ENCODE measurements at regions not wholly inside any gene's neighbourhood (a gene's known extent, or its start where the extent isn't known, plus 50 kb on each side); places are given as distances from the start of the nearest gene placed in this dataset.

GRCh38 chr1:213714645-213715044, 273.1 kb upstream of the PROX1 start:
- no peak for TF ChIP-seq POLR2A (IDR thresholded peaks at IDR 0.05)
- TF ChIP-seq POLR2AphosphoS5 (IDR thresholded peaks at IDR 0.05), result no peak
- no peak for TF ChIP-seq EP300 (IDR thresholded peaks at IDR 0.05)
- no peak for TF ChIP-seq CTCF (IDR thresholded peaks at IDR 0.05)
- H3K9me3 ChIP-seq, result no peaks in the 10 kb centered on the region
- no peak for DNase-seq (ENCODE audit: low spot score in 2 of 2)
- no peak overlapping the region for H3K4me3 ChIP-seq
- H3K27me3 ChIP-seq, result no peaks in the 10 kb centered on the region
- no peak overlapping the region for H3K27ac ChIP-seq
- H3K36me3 ChIP-seq, result no peaks in the 10 kb centered on the region
- no peaks in the 10 kb centered on the region for H3K4me1 ChIP-seq
- WGBS, result 45% methylated on average over 4 of the region's 4 CpGs

- H3K27me3 ChIP-seq, result no peaks in the 10 kb centered on the region
- H3K4me3 ChIP-seq, result no peak overlapping the region
- H3K9me3 ChIP-seq, result no peaks in the 10 kb centered on the region
- DNase-seq (ENCODE audit: low spot score in 2 of 2), result no peak
- H3K36me3 ChIP-seq, result no peaks in the 10 kb centered on the region
- 73% methylated on average over 1 of the region's 1 CpG for WGBS
- no peaks in the 10 kb centered on the region for H3K4me1 ChIP-seq
- H3K27ac ChIP-seq, result no peak overlapping the region
- TF ChIP-seq POLR2A (IDR thresholded peaks at IDR 0.05), result no peak
- no peak for TF ChIP-seq CTCF (IDR thresholded peaks at IDR 0.05)
- TF ChIP-seq EP300 (IDR thresholded peaks at IDR 0.05), result no peak
- no peak for TF ChIP-seq POLR2AphosphoS5 (IDR thresholded peaks at IDR 0.05)
These were observed 272.6 kb upstream of the PROX1 start for GRCh38 chr1:213715182-213715581.

DNA sequence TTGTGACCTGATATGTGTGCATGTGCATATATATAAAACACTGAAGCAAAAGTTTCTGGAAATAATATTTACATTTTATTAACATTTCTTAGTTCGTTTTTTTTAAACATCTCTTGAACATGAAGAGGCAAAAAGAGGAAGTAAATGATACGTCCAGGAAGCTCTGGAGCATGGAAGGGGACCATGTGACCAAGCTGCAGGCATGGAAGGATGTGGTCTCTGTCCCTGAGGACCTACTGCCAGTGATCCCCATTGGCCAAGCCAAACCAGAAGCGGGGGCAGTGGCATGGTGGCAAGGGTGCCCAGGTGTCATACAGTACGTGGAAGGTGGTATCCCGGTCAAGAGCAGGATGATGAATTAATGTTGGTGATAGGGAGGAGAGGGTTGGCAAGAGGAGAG, 268.3 kb upstream of the PROX1 start:
- TF ChIP-seq POLR2AphosphoS5 (IDR thresholded peaks at IDR 0.05), result no peak
- no peaks in the 10 kb centered on the region for H3K36me3 ChIP-seq
- no peaks in the 10 kb centered on the region for H3K9me3 ChIP-seq
- H3K4me3 ChIP-seq, result no peak overlapping the region
- DNase-seq (ENCODE audit: low spot score in 2 of 2), result no peak
- no peak overlapping the region for H3K27ac ChIP-seq
- WGBS, result 79% methylated on average over 5 of the region's 5 CpGs
- no peaks in the 10 kb centered on the region for H3K27me3 ChIP-seq
- no peaks in the 10 kb centered on the region for H3K4me1 ChIP-seq

DNA sequence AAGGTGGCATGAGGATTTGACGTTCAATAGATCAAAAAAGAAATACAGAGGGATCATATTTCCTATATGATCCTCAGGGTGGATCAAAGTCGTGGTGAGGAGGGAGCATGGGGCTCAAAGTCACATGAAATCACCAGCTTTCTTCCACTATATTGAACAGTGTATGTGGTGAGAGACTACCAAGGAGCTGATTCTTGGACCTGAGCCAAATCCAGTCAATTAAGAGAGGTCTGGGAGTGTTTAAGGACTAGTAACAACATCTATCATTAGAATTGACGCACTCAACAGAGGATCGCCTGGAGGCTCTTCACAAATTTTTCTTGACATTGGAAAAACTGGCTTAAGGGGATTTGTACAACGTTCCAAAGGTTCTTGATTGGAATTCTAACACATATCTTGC, 267.7 kb upstream of the PROX1 start:
- no peak overlapping the region for H3K27ac ChIP-seq
- H3K36me3 ChIP-seq, result no peaks in the 10 kb centered on the region
- DNase-seq (ENCODE audit: low spot score in 2 of 2), result no peak
- peaks cover 5% of the 10 kb centered on the region for H3K4me1 ChIP-seq
- 26% methylated on average over 5 of the region's 5 CpGs for WGBS
- no peaks in the 10 kb centered on the region for H3K9me3 ChIP-seq
- no peaks in the 10 kb centered on the region for H3K27me3 ChIP-seq
- H3K4me3 ChIP-seq, result no peak overlapping the region
- TF ChIP-seq POLR2A (IDR thresholded peaks at IDR 0.05) (no peak), CTCF (IDR thresholded peaks at IDR 0.05) (no peak), POLR2AphosphoS5 (IDR thresholded peaks at IDR 0.05) (no peak), EP300 (IDR thresholded peaks at IDR 0.05) (no peak)

GRCh38 chr1:213723187-213723586, 264.6 kb upstream of the PROX1 start:
- Histone ChIP-seq H3K4me1 (peaks cover 8% of the 10 kb centered on the region), H3K4me3 (no peak overlapping the region), H3K36me3 (no peaks in the 10 kb centered on the region), H3K27me3 (no peaks in the 10 kb centered on the region), H3K9me3 (no peaks in the 10 kb centered on the region), H3K27ac (no peak overlapping the region)
- TF ChIP-seq POLR2A (IDR thresholded peaks at IDR 0.05), result no peak
- no peak for TF ChIP-seq POLR2AphosphoS5 (IDR thresholded peaks at IDR 0.05)
- no peak for TF ChIP-seq CTCF (IDR thresholded peaks at IDR 0.05)
- no peak for TF ChIP-seq EP300 (IDR thresholded peaks at IDR 0.05)
- WGBS, result 61% methylated on average over 2 of the region's 2 CpGs
- DNase-seq (ENCODE audit: low spot score in 2 of 2), result no peak
